GM20000 (cell line): ENCODE measurements at regions not wholly inside any gene's neighbourhood (a gene's known extent, or its start where the extent isn't known, plus 50 kb on each side); places are given as distances from the start of the nearest gene placed in this dataset.

Experiments used
- DNase-seq: peaks from one replicate; pipeline ENCODE4 v3.0.0; 2012; ENCODE audit warnings: low spot score
- TF ChIP-seq, protein P1 (sequence below): IDR thresholded peaks from 2 replicates; pipeline ENCODE4 v1.5.1; 2012; ENCODE audit warnings: mild to moderate bottlenecking, control low read depth; ENCODE audit errors: extremely low read depth, missing control alignments

DNA sequence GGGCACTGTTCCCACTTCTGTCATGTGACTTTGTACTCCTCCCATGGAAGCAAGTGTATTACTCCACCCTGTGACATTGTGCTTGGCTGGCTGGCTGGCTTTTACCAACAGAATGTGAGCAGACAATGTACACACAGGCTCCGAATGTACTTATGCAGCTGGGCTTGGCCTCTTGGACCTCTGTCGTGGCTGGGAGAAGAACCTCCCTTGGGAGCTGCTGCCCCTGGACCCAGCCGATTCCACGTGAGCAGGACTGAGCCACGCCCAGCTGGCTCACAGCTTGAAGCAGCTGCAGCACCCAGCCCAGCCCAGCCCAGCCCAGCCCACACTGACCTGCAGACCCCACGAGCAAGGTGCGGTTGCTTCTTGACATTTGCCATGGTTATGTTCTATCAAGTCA is 177.5 kb downstream of the RBFOX3 start:
- TF ChIP-seq, protein P1, sequence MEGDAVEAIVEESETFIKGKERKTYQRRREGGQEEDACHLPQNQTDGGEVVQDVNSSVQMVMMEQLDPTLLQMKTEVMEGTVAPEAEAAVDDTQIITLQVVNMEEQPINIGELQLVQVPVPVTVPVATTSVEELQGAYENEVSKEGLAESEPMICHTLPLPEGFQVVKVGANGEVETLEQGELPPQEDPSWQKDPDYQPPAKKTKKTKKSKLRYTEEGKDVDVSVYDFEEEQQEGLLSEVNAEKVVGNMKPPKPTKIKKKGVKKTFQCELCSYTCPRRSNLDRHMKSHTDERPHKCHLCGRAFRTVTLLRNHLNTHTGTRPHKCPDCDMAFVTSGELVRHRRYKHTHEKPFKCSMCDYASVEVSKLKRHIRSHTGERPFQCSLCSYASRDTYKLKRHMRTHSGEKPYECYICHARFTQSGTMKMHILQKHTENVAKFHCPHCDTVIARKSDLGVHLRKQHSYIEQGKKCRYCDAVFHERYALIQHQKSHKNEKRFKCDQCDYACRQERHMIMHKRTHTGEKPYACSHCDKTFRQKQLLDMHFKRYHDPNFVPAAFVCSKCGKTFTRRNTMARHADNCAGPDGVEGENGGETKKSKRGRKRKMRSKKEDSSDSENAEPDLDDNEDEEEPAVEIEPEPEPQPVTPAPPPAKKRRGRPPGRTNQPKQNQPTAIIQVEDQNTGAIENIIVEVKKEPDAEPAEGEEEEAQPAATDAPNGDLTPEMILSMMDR: no peak

DNA sequence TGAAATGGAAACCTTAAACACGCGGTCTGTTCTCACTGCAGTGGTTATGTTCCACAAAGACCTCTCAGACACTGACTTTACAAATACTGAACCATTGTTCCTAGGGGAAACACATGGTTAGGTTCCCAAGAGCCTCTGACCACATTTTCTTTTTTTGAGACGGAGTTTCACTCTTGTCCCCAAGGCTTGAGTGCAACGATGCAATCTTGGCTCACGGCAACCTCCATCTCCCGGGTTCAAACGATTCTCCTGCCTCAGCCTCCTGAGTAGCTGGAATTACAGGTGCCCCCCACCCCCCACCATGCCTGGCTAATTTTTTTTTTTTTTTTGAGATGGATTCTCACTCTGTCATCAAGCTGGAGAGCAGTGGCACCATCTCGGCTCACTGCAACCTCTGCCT is 179.7 kb downstream of the RBFOX3 start:
- TF ChIP-seq, protein P1: no peak
- no peak for DNase-seq

More for the DNA sequence above, 177.5 kb downstream of the RBFOX3 start:
- no peak for DNase-seq

DNA sequence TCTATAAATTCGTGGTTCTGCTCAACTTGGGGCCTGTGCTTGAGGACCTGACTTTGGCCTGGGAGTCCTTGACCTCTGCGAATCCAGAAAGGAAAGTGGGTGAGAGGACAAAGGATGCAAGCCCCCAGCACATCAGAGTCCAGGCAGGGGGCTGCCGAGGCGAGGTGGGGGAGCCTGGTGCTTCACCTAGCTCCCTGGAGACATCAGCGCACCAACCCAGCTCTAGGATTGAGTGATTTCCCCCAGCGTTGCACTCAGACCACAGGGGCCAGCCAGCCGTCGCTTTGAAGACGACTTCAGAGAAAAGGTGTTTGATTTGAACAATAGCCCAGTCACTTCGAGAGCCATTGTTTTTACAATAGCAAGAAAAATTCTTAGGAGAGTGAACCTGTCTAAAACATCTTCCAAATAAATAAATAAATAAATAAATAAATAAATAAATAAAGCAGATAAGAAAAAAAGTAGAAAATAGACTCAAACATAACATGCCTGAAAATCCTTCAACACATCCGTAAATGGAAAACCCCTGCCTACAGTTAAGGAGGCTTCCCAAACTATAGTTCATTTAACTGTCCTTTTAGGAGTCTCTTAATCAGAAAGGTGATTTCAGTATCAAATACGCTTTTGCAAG is 180.9 kb downstream of the RBFOX3 start:
- DNase-seq: no peak
- TF ChIP-seq, protein P1: no peak

DNA sequence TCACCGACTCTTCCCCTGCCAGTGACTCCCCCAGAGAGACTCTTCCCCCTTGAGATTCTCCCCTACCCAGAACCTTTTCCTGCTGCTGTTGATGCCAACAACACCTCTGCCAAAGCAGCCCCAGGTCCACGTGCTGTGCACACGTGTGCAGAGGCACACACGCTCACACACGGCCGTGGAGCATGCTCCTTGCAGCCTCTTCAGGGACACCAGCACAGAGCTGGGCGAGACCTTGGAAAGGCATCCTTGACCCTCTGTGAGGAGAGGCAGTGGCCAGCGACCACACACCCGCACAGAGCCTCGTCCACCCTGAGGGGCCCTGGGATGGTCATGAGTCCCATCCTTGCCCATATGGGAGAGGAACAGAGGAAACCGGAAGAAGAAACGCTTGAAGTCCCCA is 181.9 kb downstream of the RBFOX3 start:
- DNase-seq: no peak
- TF ChIP-seq, protein P1: no peak

DNA sequence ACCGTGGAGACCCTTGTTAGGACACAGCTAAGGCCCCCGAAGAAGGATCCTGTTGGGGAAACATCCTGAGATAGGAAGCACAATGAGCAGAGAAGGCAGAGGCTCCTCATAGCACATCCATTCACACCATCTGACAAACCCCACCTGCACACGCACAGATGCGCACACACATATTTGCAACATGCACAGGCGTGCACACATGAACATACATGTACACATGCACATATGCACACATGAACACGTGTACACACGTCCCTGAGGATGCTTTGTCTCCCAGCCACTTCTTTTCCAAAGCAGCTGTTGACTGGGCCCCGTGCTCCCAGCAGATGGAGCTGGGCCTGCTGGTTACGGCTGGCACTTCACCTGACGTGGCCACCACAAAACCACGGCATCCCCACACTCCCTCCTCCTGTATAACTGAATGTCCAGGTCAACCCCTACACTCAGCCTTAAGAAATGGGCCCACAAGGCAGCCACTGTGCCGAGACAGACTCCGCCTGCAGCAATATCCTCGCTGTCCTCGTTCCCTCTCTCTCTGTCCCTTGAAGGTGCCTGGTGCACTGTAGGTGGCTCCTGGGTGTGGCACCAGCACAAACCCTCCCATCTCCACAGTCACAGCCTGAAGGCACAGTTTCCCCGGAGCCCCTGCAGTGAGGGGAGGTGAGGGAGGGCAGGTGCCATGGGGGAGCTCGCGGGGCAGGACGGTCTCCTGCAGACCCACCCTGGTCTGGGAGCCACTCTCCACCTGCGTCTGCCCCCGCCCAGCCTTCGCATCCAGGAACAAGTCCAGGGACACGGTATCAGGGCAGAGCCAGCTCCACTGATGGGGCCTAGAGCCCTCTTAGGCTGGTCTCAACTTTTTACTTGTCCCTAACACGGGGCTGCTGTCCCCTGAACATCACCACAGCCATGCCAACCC is 183.0 kb downstream of the RBFOX3 start:
- no peak for DNase-seq
- TF ChIP-seq, protein P1: no peak

DNA sequence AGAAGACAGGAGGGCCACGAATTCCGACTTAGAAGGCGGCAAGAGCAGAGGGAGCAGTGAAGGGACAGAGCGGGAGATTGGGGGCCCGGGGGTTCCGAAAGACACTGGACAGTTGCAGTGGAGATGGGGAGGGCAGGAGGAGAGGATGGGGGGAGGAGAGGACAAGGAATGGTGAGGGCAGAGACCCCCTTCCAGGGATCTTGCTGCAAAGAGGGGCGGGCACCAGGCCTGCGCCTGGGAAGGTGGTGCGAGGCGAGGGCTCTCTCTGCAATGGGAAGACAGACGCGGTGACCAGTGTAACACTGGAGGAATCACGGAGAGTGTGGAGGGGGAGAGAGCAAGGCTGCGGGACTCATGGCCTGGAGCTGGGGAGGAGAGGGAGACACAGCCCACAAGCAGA is 185.2 kb downstream of the RBFOX3 start:
- TF ChIP-seq, protein P1: no peak
- no peak for DNase-seq
